ENCODE measurements at regions not wholly inside any gene's neighbourhood (a gene's known extent, or its start where the extent isn't known, plus 50 kb on each side); places are given as distances from the start of the nearest gene placed in this dataset.
"Not testable (repeated sequence)": the region's sequence is repeated elsewhere in the genome, so short reads cannot be mapped to it uniquely, and the experiment has no call there.

- no peak for DNase-seq
- H3K27ac ChIP-seq: no peak overlapping the region
- no peaks in the 10 kb centered on the region for H3K27me3 ChIP-seq
- no peak overlapping the region for H3K4me3 ChIP-seq
- no peaks in the 10 kb centered on the region for H3K4me1 ChIP-seq
- no peaks in the 10 kb centered on the region for H3K9me3 ChIP-seq (replicated peaks)
- H3K36me3 ChIP-seq: no peaks in the 10 kb centered on the region
Observed at GRCh38 chr1:169025412-169025811, 81.1 kb upstream of the ATP1B1 start.

- Histone ChIP-seq H3K4me3 (no peak overlapping the region), H3K27ac (no peak overlapping the region), H3K4me1 (no peaks in the 10 kb centered on the region), H3K27me3 (no peaks in the 10 kb centered on the region), H3K9me3 (replicated peaks) (no peaks in the 10 kb centered on the region), H3K36me3 (no peaks in the 10 kb centered on the region)
- DNase-seq: no peak
Observed at GRCh38 chr1:169027607-169028320, 78.7 kb upstream of the ATP1B1 start.

DNA sequence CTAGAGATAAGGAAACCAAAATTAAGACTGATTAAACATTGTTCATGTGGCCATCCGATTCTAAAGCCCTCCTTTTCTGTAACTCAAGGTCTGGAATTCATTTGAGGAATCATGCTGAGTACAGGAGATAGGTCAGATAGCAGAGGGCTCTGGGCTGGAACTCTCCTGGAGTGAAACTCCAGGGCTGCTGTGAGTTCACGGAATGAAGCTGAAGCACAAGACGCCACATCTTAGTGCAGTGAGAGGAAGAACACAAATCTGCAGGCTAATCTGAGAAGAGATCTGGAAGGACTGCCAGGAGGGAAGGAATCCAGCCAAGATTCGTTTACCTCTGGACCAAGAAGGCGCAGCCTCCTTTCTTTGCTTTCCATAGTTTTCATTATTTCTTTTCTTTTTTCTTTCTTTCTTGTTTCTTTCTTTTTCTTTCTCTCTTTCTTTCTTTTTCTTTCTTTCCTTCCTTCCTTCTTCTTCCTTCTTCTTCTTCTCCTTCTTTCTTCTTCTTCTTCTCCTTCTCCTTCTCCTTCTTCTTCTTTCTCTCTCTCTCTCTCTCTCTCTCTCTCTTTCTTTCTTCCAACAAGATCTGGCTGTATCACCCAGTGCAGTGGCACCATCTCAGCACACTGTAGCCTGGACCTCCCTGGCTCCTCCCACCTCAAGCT lies 74.8 kb upstream of the ATP1B1 start:
- H3K9me3 ChIP-seq (replicated peaks): no peaks in the 10 kb centered on the region
- H3K4me3 ChIP-seq: no peak overlapping the region
- no peaks in the 10 kb centered on the region for H3K27me3 ChIP-seq
- DNase-seq: no peak
- H3K36me3 ChIP-seq: no peaks in the 10 kb centered on the region
- no peak overlapping the region for H3K27ac ChIP-seq
- H3K4me1 ChIP-seq: no peaks in the 10 kb centered on the region

DNA sequence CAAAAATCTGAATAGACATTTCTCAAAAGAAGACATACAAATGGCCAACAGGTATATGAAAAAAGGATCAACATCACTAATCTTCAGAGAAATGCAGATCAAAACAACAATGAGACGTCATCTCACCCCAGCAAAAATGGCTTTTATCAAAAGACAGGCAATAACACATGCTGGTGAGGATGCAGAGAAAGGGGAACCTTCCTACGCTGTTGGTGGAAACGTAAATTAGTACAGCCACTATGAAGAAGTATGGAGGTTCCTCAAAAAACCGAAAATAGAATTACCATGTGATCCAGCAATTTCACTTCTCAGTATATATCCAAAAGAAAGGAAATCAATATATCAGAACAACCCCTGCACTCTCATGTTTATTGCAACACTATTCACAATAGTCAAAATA lies 65.1 kb upstream of the ATP1B1 start:
- H3K4me1 ChIP-seq: peaks cover 5% of the 10 kb centered on the region; the same call in 1 of the 2 replicates
- no peak overlapping the region for H3K27ac ChIP-seq
- DNase-seq: no peak
- no peaks in the 10 kb centered on the region for H3K9me3 ChIP-seq (replicated peaks)
- no peaks in the 10 kb centered on the region for H3K36me3 ChIP-seq
- no peak overlapping the region for H3K4me3 ChIP-seq
- no peaks in the 10 kb centered on the region for H3K27me3 ChIP-seq

GRCh38 chr1:169042377-169042776 lies 64.1 kb upstream of the ATP1B1 start:
- Histone ChIP-seq H3K4me3 (no peak overlapping the region), H3K27me3 (no peaks in the 10 kb centered on the region), H3K4me1 (peaks cover 5% of the 10 kb centered on the region; the same call in 1 of the 2 replicates), H3K9me3 (replicated peaks) (no peaks in the 10 kb centered on the region), H3K36me3 (no peaks in the 10 kb centered on the region), H3K27ac (no peak overlapping the region)
- DNase-seq: no peak

DNA sequence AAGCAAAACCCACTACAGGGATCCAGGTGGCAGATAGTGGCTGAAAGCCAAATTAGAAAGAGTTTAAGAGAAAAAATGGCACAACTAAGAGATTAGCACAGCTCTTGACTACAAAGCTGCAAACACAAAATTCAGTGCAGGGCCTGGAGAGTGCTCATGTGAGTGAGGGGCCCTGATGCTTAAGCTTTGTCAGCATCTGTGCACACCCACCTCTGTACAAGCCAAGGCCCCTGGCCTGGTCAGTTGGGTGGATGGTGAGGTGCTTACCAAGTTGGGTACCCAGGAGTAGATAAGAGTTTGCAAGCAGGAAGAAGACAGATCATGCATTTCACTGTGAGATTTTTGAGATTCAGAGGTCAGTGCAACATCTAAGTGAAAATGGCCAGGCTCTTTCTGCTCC lies 62.7 kb upstream of the ATP1B1 start:
- H3K27me3 ChIP-seq: no peaks in the 10 kb centered on the region
- peaks cover 5% of the 10 kb centered on the region; the same call in 1 of the 2 replicates for H3K4me1 ChIP-seq
- no peak overlapping the region for H3K4me3 ChIP-seq
- no peaks in the 10 kb centered on the region for H3K36me3 ChIP-seq
- no peaks in the 10 kb centered on the region for H3K9me3 ChIP-seq (replicated peaks)
- H3K27ac ChIP-seq: no peak overlapping the region
- DNase-seq: no peak

DNA sequence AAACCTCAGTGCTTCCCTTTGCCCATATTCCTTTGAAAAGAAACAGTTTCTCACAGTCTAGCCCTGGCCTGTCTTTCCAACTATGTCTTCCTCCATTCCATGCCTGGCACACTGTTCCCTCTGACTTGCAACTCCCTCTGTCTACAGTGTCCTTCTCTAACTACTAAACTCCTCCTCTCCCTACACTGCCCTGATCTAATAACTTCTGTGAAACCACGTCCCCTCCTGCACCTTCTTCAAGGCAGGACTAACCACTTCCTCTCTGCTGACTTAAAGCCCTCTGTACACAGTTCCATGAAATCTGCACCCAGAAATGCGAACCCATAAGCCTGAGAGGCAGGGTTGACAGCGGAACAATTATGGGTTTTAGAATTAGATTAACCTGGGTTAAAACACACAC lies 62.2 kb upstream of the ATP1B1 start:
- peak in 1 of 2 experiments; percentile 40 for DNase-seq
- H3K36me3 ChIP-seq: no peaks in the 10 kb centered on the region
- H3K4me1 ChIP-seq: peaks cover 5% of the 10 kb centered on the region; the same call in 1 of the 2 replicates
- H3K27me3 ChIP-seq: no peaks in the 10 kb centered on the region
- H3K9me3 ChIP-seq (replicated peaks): no peaks in the 10 kb centered on the region
- no peak overlapping the region for H3K27ac ChIP-seq
- no peak overlapping the region for H3K4me3 ChIP-seq

DNA sequence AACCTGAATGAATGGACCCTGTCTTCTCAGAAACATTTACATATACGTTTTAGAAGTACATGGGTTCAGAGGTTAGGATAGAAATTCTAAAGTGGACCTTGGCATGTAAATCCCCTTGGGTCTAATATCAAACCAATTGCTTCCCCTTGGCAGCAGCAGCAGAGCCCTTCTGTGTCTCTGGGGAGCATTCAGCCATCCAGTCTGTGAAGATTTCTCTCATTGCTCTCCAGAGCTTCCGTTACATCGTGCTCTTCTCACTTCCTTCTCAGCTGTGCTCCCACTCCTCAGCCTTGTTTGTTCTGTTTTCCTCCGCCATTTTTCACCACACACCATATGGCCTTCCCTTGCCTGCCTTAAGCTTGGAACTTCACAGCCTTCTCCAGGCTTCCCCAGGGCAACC lies 61.5 kb upstream of the ATP1B1 start:
- peak in 1 of 2 experiments; percentile 47 for DNase-seq
- Histone ChIP-seq H3K9me3 (replicated peaks) (no peaks in the 10 kb centered on the region), H3K27ac (no peak overlapping the region), H3K4me1 (peaks cover 5% of the 10 kb centered on the region; the same call in 1 of the 2 replicates), H3K27me3 (no peaks in the 10 kb centered on the region), H3K36me3 (no peaks in the 10 kb centered on the region), H3K4me3 (no peak overlapping the region)

- Histone ChIP-seq H3K27ac (no peak overlapping the region), H3K36me3 (no peaks in the 10 kb centered on the region), H3K27me3 (no peaks in the 10 kb centered on the region), H3K4me1 (peaks cover 5% of the 10 kb centered on the region; the same call in 1 of the 2 replicates), H3K4me3 (no peak overlapping the region), H3K9me3 (replicated peaks) (no peaks in the 10 kb centered on the region)
- no peak for DNase-seq
Observed at GRCh38 chr1:169046671-169047070, 59.8 kb upstream of the ATP1B1 start.

DNA sequence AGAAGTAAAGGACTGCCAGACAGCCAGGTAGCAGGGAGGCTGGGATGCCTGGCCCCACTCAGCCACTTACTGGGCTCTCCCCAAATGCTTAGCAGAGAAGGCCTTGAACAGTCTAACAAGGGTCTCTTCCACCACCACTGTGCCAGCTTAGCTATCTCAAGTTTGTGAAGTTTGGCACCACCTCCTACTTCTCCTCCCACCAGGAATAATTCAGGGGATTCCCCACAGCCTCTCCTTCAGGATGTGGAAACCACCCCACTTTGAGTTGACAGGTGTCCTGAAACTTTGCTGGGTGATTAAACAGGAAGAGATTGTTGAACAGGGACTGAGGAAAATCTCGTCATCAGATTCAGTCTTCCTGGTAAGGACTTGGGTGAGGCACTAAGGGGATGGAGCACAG lies 59.4 kb upstream of the ATP1B1 start:
- no peak for DNase-seq
- H3K27ac ChIP-seq: no peak overlapping the region

DNA sequence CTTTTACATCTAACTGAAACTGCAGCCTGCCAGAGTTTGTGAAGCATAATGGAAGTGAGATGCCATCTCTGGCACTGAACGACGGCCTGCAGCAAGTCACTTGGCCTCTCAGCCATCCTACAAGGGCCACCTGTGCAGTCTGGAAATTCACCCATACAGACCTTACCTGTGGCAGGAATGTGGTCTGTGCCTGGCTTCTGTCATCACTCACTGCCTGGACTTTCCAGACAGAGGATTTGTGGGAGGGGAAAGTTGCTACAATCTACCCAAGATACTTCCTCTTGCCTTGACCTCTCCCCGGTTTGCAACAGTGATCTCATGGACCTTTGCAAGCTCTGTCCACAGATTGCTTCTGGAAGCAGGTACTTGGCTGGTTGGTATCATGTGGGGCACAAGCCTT lies 58.4 kb upstream of the ATP1B1 start:
- H3K4me3 ChIP-seq: no peak overlapping the region
- H3K4me1 ChIP-seq: peaks cover 5% of the 10 kb centered on the region; the same call in 1 of the 2 replicates
- H3K27ac ChIP-seq: no peak overlapping the region
- no peaks in the 10 kb centered on the region for H3K36me3 ChIP-seq
- DNase-seq: no peak
- no peaks in the 10 kb centered on the region for H3K27me3 ChIP-seq
- H3K9me3 ChIP-seq (replicated peaks): no peaks in the 10 kb centered on the region

More for the DNA sequence above, 59.4 kb upstream of the ATP1B1 start:
- H3K4me3 ChIP-seq: no peak overlapping the region
- no peaks in the 10 kb centered on the region for H3K27me3 ChIP-seq
- H3K36me3 ChIP-seq: no peaks in the 10 kb centered on the region
- H3K4me1 ChIP-seq: peaks cover 5% of the 10 kb centered on the region; the same call in 1 of the 2 replicates
- H3K9me3 ChIP-seq (replicated peaks): no peaks in the 10 kb centered on the region

- no peaks in the 10 kb centered on the region for H3K27me3 ChIP-seq
- H3K36me3 ChIP-seq: no peaks in the 10 kb centered on the region
- no peak overlapping the region for H3K27ac ChIP-seq
- H3K9me3 ChIP-seq (replicated peaks): no peaks in the 10 kb centered on the region
- peaks cover 3% of the 10 kb centered on the region; the same call in 1 of the 2 replicates for H3K4me1 ChIP-seq
- DNase-seq: no peak
- H3K4me3 ChIP-seq: no peak overlapping the region
Observed at GRCh38 chr1:169049258-169049938, 57.1 kb upstream of the ATP1B1 start.

DNA sequence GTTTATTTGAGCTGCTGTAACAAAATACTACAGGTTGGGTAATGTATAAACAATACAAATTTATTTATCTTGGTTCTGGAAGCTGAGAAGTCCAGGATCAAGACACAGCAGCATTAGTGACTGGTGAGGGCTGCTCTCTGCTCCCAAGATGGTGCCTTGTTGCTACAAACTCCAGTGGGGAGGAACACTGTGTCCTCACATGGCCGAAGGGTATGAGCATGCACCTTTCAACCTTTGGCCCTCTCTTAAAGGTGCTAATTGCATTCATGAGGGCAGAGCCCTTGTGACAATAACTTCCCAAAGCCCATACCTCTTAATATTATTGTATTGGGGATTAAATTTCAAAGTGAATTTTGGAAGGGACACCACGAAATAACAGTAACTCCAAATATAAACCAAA lies 55.3 kb upstream of the ATP1B1 start:
- no peaks in the 10 kb centered on the region for H3K36me3 ChIP-seq
- no peaks in the 10 kb centered on the region for H3K4me1 ChIP-seq
- H3K4me3 ChIP-seq: no peak overlapping the region
- no peaks in the 10 kb centered on the region for H3K27me3 ChIP-seq
- H3K27ac ChIP-seq: no peak overlapping the region
- DNase-seq: no peak
- H3K9me3 ChIP-seq (replicated peaks): no peaks in the 10 kb centered on the region

DNA sequence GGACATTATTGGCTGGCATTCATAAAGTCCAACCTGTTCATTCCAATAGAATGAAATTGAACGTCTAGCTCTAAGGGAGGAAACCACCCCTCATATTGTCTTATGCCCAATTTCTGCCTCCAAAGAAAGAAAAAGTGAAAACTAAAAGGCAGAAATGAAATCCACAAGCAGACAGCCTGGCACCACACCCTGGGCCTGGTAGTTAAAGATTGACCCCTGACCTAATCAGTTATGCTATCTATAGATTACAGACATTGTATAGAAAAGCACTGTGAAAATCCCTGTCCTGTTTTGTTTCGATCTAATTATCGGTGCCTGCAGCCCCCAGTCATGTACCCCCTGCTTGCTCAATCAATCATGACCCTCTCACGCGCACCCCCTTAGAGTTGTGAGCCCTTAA lies 54.3 kb upstream of the ATP1B1 start:
- not testable (repeated sequence) for H3K27me3 ChIP-seq; H3K27ac ChIP-seq; H3K4me1 ChIP-seq; DNase-seq; H3K4me3 ChIP-seq; H3K9me3 ChIP-seq (replicated peaks); H3K36me3 ChIP-seq

- Histone ChIP-seq H3K36me3 (no peaks in the 10 kb centered on the region), H3K27me3 (no peaks in the 10 kb centered on the region), H3K4me3 (no peak overlapping the region), H3K27ac (no peak overlapping the region), H3K4me1 (no peaks in the 10 kb centered on the region), H3K9me3 (replicated peaks) (no peaks in the 10 kb centered on the region)
- no peak for DNase-seq
Observed at GRCh38 chr1:169052727-169053126, 53.8 kb upstream of the ATP1B1 start.
